ENCODE measurements at regions not wholly inside any gene's neighbourhood (a gene's known extent, or its start where the extent isn't known, plus 50 kb on each side); places are given as distances from the start of the nearest gene placed in this dataset.

DNA sequence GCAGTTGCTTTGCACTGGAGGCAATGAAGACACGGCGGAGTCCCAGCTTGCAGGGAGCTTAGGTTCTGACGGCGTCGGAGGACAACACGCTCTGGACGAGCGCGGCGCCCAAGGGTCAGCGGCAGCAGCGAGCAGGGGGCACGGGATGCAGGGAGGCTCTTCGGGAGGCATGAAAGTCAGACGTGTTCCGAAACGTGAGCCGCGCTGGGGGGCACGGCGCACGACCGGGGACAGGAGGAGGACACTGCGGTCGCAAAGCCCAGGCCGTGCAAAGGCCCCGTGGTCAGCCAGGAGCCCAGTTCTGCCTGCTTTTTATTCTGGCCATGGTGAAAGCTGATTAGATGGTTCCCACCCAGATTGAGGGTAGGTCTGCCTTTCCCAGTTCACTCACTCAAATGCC is 294.6 kb downstream of the SNAPC1 start:
- TF ChIP-seq MAZ (IDR thresholded peaks at IDR 0.05; ENCODE audit: borderline replicate concordance, low read depth, low read length) (no peak), MAZ (CRISPR knock-in tag; IDR thresholded peaks at IDR 0.05; ENCODE audit: low read depth) (no peak), HDAC6 (IDR thresholded peaks at IDR 0.05; ENCODE audit: low read depth, low read length) (no peak), MYNN (CRISPR knock-in tag; IDR thresholded peaks at IDR 0.05; ENCODE audit: low read depth) (no peak), TCF7L2 (IDR thresholded peaks at IDR 0.05; ENCODE audit: low read depth, low read length) (no peak), PTBP1 (IDR thresholded peaks at IDR 0.05; ENCODE audit: low read depth, low read length, poor library complexity, severe bottlenecking) (no peak)
- TF ChIP-seq, protein P1, sequence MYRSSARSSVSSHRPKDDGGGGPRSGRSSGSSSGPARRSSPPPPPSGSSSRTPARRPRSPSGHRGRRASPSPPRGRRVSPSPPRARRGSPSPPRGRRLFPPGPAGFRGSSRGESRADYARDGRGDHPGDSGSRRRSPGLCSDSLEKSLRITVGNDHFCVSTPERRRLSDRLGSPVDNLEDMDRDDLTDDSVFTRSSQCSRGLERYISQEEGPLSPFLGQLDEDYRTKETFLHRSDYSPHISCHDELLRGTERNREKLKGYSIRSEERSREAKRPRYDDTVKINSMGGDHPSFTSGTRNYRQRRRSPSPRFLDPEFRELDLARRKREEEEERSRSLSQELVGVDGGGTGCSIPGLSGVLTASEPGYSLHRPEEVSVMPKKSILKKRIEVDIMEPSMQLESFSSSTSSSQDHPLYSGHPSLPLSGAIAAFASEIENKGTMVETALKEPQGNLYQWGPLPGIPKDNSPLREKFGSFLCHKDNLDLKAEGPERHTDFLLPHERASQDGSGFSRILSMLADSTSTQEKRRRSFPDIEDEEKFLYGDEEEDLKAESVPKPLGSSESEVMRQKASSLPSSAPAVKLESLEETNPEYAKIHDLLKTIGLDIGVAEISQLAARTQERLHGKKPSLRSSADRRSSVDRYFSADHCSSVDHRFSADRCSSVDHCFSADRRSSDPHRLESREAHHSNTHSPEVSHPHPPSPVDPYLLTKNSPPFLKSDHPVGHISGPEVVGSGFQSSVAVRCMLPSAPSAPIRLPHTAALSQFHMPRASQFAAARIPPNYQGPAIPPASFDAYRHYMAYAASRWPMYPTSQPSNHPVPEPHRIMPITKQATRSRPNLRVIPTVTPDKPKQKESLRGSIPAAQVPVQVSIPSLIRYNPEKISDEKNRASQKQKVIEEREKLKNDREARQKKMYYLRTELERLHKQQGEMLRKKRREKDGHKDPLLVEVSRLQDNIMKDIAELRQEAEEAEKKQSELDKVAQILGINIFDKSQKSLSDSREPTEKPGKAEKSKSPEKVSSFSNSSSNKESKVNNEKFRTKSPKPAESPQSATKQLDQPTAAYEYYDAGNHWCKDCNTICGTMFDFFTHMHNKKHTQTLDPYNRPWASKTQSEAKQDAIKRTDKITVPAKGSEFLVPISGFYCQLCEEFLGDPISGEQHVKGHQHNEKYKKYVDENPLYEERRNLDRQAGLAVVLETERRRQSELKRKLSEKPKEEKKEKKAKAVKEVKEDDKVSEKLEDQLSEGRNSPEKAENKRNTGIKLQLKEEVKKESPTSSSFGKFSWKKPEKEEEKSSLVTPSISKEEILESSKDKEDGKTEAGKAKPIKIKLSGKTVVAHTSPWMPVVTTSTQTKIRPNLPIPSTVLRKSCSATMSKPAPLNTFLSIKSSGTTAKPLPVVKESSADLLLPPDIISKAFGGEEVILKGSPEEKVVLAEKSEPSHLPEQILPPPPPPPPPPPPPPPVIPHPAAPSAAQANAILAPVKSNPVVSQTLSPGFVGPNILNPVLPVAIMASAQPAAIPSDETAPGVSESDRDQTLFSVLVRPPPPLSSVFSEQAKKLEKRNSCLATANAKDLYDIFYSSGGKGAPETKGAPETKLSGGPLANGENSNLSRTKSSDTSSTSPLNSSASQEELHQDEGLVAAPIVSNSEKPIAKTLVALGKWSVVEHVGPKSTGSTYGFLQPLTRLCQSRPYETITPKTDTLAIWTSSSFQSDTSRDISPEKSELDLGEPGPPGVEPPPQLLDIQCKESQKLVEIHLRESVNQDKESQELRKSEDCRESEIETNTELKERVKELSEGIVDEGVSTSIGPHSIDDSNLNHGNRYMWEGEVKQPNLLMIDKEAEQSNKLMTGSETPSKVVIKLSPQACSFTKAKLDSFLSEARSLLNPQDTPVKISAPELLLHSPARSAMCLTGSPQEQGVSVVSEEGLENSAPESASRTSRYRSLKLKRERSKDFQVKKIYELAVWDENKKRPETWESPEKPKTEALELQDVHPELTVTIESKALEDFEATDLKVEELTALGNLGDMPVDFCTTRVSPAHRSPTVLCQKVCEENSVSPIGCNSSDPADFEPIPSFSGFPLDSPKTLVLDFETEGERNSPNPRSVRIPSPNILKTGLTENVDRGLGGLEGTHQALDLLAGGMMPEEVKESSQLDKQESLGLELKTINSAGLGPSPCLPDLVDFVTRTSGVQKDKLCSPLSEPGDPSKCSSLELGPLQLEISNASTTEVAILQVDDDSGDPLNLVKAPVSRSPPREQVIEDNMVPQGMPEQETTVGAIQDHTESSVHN (CRISPR knock-in tag; IDR thresholded peaks at IDR 0.05): no peak
- TF ChIP-seq, protein P2, sequence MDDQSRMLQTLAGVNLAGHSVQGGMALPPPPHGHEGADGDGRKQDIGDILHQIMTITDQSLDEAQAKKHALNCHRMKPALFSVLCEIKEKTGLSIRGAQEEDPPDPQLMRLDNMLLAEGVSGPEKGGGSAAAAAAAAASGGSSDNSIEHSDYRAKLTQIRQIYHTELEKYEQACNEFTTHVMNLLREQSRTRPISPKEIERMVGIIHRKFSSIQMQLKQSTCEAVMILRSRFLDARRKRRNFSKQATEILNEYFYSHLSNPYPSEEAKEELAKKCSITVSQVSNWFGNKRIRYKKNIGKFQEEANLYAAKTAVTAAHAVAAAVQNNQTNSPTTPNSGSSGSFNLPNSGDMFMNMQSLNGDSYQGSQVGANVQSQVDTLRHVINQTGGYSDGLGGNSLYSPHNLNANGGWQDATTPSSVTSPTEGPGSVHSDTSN (CRISPR knock-in tag; IDR thresholded peaks at IDR 0.05; ENCODE audit: borderline replicate concordance): no peak

Data from HepG2 (cell line).